Lower leg skin (tissue), 3 donors: ENCODE measurements at regions not wholly inside any gene's neighbourhood (a gene's known extent, or its start where the extent isn't known, plus 50 kb on each side); places are given as distances from the start of the nearest gene placed in this dataset.

Source experiments
- POLR2A ChIP-seq, 2 donors: fragments of 450-650 bp; IDR thresholded peaks; one replicate each; pipeline ENCODE4 v1.6.1; 2016 to 2017; ENCODE audit warnings: antibody characterized with exemption in 2 of 2, mild to moderate bottlenecking in 1 of 2, moderate library complexity in 1 of 2
- TF ChIP-seq, protein P1 (sequence below), 3 donors: fragments of 450-650 bp; IDR thresholded peaks; one replicate each; pipeline ENCODE4 v1.5.1; 2016; ENCODE audit warnings: antibody characterized with exemption in 3 of 3, mild to moderate bottlenecking in 3 of 3, moderate library complexity in 2 of 3

GRCh38 chr22:27568265-27568664 is 233.3 kb downstream of the MN1 start:
- TF ChIP-seq, protein P1, sequence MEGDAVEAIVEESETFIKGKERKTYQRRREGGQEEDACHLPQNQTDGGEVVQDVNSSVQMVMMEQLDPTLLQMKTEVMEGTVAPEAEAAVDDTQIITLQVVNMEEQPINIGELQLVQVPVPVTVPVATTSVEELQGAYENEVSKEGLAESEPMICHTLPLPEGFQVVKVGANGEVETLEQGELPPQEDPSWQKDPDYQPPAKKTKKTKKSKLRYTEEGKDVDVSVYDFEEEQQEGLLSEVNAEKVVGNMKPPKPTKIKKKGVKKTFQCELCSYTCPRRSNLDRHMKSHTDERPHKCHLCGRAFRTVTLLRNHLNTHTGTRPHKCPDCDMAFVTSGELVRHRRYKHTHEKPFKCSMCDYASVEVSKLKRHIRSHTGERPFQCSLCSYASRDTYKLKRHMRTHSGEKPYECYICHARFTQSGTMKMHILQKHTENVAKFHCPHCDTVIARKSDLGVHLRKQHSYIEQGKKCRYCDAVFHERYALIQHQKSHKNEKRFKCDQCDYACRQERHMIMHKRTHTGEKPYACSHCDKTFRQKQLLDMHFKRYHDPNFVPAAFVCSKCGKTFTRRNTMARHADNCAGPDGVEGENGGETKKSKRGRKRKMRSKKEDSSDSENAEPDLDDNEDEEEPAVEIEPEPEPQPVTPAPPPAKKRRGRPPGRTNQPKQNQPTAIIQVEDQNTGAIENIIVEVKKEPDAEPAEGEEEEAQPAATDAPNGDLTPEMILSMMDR (IDR thresholded peaks at IDR 0.05), result no peak
- no peak for TF ChIP-seq POLR2A (IDR thresholded peaks at IDR 0.05)
